HG03066 (cell line): ENCODE measurements at regions not wholly inside any gene's neighbourhood (a gene's known extent, or its start where the extent isn't known, plus 50 kb on each side); places are given as distances from the start of the nearest gene placed in this dataset.
"Not testable (repeated sequence)": the region's sequence is repeated elsewhere in the genome, so short reads cannot be mapped to it uniquely, and the experiment has no call there.

ENCODE experiments used
- ATAC-seq: cut with Tn5 transposase; IDR thresholded peaks from one replicate; pipeline ENCODE4 v1.9.1; 2021; ENCODE audit warnings: low read depth; ENCODE audit not compliant: unreplicated experiment

DNA sequence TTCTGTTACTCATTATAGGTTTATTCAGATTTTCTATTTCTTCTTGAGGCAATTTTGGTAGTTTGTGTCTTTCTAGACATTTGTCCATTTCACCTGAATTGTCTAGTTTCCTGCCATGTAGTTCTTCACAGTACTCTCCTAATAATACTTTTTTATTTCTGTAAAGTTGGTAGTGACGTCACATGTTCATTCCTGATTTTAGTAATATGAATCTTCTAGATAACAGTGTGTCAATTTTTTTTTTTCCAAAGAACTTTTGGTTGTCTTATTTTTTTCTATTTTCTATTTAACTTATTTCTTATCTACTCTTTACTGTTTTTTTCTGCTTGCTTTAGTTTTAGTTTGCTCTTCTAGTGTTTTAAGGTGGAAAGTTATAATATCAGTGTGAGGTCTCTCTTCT is 197.3 kb upstream of the SHH start:
- ATAC-seq, result no peak

DNA sequence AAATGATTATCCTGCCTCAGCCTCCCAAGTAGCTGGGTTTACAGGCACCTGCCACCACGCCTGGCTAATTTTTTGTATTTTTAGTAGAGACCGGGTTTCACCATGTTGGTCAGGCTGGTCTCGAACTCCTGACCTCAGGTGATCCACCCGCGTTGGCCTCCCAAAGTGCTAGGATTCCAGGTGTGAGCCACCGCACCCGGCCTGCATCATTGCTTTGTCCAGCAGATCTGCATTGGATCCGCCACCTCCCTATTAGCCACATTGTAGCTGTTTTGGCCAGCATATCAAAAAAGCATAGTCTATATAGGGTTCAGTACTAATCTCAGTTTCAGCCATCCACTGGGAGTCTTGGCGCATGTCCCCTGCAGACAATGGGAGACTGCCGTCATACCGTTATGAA is 194.6 kb upstream of the SHH start:
- ATAC-seq, result not testable (repeated sequence)

DNA sequence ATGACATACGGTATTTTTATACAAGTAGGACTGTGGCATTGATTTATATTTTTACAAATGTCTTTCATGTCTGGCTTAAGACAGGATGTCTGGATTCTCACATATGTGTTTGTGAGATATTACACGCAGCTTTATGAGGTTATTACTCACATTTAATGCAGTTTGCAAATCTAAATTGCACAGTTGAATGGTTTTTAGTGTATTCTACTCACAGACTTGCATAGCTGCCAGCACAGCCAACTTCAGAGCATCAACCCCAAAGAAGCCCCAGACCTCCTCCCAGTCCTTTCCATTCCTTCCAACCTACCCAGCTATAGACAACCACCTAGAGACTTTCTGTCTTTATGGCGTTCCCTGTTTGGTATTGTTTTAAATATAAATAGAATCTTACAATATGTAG is 193.8 kb upstream of the SHH start:
- ATAC-seq, result no peak

GRCh38 chr7:156005202-156005691 is 193.0 kb upstream of the SHH start:
- no peak for ATAC-seq

- no peak for ATAC-seq
Measured at GRCh38 chr7:156004265-156005201, 192.3 kb upstream of the SHH start.

DNA sequence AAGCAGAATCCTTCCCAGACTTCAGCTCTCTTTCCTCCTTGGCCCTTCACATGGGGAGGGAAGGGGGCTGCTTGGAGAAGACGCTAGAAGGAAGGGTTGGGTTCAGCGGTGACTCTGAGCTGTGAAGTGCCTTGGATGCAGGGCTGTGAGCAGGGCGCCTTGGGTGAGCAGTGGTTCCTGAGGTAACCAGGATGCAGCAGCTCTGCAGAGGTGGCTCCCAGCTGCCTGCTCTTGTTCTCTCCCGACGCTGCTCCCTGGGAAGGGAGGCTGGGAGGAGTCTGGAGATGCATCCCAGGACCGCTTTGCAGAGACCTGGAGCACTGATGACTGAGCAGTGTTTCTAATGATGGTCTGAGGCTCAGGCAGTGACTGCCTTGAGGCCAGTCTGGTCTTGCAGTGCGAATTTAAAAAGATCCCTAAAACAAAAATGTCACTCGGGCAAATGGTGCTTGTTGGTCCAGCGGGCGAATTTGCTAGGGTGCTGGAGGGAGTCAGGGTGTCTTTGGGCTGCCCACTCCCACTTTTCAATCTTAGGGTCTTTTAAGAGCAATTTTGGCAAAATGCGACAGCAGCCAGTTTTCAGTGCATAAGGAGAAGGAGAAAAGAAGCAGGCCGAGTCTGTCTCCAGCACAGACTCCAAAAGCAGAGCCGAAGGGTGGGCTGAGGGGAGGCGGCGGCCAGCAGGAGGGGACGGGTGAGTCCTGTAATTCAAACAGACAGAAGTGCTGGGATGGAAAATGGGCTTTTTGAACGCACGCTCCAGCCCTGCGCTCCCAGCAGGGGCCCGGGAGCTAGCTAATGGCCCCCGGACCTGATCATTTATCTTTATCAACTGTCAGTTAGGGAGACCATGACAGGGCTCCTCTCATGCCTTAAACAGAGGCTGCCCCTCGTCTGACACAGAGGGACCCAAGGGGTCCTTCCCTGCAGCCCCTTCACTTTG is 191.2 kb upstream of the SHH start:
- ATAC-seq, result no peak

DNA sequence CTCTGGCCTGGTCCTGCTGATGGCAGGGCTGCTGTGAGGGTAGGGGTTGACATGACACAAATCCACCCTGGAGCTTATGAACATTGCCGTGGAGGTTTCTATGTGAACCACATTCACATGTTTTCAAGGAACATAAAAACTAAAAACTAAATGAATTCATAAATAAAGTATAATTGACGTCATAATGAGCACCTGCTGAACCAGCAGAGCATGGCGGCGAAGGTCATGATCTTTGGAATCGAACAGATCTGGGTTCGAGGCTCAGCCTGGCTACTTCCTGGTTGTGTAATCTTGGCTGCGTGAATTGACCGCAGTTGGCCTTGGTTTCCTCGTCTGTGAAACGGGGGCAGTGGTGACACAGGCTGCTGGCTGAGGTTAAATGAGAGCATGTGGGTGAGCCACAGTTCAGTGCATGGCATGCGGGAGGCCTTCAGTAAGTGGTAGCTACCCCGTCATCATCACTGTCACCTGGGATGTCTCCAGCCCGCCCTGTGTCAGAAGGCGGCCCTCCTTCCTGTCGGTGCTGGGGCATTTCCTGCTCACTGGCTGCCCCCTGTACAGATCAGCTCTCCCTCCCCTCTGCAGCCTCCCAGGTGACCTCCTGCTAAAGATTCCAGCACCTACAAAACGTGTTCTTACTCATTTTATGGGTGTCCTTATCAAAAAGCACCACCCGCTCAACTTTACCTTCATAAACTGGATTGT is 190.3 kb upstream of the SHH start:
- no peak for ATAC-seq

DNA sequence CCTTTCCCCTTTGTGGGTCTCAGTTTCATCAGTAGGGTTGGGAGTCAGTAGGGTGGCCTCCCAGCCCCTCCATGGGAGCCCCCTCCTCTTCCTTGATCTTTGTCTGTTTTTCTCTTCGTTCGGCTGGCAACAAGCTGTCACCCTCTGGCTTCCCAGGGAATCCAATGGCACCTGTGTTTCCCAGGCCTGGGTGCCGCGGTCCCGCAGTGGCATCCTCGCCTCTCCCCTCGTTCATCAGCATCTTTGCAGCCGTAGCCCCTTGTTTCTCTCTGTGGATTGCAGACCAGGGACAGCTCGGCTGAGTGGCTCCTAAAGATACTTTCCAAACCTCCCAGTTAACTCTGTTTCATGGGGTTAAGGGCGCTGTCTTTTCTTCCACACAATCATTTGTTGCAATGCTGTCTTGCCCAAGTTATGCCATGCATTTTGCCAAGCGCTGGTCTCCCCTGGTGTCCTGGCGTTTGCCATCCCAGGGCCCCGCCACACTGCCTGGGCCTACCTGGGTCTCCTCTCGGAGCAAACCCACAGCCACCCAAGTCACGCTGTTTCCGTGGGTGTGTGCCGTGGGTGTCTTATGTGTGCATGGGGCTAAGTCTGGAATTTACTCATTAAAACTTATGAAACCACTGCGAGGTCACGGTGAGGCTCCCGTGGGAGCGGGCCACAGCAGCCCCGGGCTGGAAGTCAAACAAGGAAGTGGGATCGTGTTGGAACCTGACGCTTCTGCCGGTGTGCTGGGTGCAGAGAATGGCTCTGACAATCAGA is 189.4 kb upstream of the SHH start:
- no peak for ATAC-seq

- no peak for ATAC-seq
Measured at GRCh38 chr7:156000601-156001396, 188.5 kb upstream of the SHH start.

DNA sequence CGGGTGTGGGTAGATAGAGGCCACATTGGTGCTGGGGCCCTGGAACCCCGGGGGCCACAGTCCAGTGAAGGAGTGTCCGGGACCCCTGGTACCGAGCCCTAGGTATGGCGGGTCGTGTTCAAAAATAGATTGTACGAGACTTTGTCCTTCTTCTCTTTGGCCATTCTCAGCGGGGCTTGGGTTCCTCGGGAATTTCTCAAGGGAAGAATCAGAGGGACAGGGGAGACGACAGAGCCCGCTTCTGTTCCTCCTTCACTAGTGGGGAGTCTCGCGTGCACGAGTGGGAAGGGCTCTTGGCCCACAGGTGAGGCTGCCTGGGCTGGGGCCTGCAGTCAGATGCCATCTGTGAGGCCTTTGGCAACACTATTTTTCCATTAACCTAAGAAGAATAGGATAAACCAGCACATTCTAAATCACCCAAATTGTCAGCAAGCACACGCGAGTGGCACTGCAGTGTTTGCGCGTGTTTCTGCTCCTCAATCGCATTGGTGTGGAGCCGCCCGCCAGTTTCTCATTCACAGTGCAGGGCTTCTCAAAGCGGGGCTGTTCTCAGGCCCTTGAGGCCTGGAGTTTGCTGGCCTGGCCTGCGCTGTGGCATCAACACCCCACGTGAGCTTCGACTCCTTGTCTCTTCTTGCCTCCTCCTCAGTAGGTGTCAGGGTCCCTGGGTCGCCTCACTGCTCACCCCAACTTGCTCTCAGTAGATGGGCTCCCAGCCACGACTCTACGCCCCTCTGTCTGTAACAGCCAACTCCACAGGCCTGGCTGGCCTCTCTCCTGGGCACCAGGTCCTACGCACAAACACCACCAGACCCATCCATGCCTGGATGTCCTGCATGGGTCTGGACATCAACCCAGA is 187.6 kb upstream of the SHH start:
- no peak for ATAC-seq

- no peak for ATAC-seq
Measured at GRCh38 chr7:155998766-155999630, 186.7 kb upstream of the SHH start.

DNA sequence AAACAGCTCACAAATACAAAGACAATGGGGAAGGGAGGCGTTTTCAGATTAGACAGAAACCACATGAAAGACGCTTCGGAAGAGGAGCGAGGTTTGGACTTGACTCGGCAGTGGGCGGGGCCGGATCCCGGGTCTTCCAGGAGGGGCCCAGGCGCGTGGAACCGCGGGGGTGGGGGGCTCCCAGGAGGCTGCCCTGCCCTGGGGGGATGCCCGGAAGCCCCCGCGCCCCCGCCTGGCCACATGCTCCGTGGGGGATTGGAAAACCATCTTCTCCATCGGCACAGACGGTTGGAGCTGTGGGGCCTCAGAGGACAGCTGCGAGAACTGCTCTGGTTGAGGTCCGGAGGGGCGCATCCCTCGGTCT is 186.0 kb upstream of the SHH start:
- no peak for ATAC-seq

DNA sequence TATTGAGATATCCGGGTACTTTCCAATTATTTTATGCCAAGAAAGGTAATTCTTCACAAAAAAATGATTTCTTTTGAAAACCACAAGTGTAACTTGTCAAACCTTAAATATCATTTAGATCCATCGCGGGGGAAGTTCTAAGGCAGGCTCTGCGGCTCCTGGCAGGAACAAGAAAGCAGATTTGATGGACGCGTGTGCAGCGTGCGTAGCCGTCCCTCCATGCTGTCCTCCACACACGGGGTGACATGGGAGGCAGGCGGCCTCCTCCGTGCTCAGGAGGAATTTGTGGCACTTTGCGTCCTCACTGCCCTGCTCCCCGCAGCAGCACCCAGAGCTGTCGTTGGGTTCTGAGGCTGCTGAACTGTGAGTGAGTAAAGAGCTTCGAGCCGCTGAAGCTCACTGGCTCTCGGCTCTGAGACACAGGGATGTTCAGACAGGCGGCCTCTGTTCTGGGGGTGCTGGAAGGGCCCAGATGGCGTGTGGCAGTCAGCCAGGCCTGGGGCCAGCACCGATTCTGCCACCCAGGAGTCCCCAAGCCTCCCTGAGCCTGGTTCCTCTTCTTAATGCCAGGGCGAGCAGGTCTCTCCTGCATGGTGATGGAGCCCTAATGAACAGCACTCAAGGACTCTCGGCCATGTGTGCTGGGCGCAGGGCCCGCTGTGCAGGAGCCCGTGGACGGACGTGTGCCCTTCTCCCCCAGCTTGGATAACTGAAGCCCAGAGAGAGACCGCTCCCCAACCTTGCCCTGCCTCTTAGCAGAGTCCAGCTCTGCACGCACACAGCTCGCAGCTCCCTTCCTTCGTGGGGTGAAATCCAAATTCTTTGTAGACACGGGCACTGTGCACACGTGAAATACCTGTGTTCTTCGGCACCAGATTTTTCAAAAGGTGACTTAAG is 185.4 kb upstream of the SHH start:
- no peak for ATAC-seq

- ATAC-seq, result no peak
Measured at GRCh38 chr7:155996718-155997280, 184.5 kb upstream of the SHH start.

- ATAC-seq, result no peak
Measured at GRCh38 chr7:155995183-155995612, 182.9 kb upstream of the SHH start.

- ATAC-seq, result no peak
Measured at GRCh38 chr7:155994279-155994811, 182.1 kb upstream of the SHH start.
